ENCODE measurements at regions not wholly inside any gene's neighbourhood (a gene's known extent, or its start where the extent isn't known, plus 50 kb on each side); places are given as distances from the start of the nearest gene placed in this dataset.
"Not testable (repeated sequence)": the region's sequence is repeated elsewhere in the genome, so short reads cannot be mapped to it uniquely, and the experiment has no call there.

DNA sequence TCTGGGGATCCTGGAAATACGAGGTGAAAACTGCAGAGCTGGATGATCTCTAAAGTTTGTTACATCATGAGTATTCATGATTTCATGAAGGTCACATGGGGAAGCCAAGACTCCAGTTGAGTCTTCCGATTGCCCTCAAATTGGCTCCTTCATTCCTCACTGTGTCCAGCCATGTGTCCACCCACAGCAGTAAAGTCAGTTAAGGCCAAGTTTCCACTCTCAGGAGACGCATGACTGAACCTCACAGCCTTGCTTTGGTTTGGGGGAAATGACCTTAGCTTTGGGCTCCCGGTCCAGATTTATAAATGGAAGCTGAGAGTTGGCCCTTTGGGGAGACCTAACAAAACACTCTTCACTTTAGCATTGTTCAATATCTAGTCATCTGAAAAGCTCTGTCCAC, 289.7 kb upstream of the MCTP2 start:
- DNase-seq: no peak

DNA sequence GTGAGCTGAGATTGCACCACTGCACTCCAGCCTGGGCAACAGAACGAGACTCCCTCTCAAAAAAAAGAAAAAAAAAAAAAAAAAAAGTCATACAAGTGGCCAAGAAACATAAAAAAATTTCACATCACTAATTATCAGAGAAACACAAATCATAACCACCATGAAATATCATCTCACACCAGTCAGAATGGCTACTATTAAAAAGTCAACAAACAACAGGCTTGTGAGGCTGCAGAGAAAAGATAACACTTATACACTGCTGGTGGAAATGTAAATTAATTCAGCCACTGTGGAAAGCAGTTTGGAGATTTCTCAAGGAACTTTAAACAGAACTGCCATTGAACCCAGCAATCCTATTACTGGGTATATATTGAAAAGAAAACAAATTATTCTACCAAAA, 291.1 kb upstream of the MCTP2 start:
- DNase-seq: no peak

DNA sequence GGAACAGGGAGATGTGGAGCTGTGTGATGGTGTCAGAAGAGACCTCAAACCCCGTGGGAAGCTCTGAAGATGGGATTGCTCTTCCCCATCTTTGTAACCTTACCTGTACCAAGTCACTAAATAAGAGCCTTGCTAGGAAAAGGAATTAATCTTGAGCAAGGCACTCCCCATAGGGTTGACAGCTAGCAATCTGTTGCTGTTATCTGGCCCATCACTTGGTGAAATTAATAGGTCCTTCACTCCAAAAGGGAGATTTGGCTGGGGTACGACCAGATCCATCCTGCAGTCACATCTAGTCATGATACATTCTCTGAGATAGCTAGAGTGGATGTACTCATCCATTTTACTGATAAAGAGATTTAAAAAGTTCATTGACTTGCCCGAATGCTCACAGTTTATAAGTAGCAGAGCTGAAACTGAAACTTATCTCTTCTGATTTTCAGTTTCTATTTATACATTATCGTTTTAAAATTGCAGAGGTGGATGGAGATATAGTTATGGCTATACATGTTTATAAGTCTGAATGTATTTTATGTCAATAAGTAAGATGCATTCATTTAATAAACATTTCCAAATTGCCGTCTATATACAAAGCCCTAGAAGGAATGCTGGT, 299.1 kb upstream of the MCTP2 start:
- no peak for DNase-seq

DNA sequence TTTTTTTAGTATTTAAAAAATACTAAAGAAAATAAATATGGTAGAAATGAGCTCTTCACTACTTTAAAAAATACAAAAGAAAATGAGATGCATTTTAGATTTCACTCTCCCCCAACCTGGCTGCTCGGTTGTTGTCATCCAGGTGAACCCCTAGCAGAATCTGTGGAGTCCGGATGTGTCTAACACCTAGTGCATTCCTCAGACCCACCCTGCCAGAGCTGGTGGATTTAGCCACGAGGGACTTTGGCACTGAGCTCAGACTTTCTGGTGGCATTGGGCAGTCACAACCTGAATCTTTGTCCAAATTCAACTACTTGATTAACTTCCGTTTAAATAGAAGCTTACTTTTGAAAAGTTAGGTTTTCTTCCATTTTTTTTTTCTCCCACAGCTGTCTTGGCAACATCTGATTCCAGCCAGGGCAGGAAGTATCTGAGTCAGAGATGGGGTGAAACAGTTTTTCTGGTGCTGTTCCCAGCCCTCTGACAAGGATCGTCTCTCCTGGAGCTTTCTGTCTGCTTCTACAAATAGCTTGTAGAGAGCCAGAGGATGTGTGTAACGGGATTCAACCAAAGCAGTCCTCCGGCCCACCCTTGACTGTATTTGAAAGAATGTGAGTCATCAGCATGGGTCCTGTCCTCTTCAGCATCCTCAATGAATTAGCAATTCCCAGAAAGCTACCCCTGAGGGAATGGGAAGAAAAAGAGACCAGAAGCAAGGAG, 301.8 kb upstream of the MCTP2 start:
- DNase-seq: peak; percentile 99

DNA sequence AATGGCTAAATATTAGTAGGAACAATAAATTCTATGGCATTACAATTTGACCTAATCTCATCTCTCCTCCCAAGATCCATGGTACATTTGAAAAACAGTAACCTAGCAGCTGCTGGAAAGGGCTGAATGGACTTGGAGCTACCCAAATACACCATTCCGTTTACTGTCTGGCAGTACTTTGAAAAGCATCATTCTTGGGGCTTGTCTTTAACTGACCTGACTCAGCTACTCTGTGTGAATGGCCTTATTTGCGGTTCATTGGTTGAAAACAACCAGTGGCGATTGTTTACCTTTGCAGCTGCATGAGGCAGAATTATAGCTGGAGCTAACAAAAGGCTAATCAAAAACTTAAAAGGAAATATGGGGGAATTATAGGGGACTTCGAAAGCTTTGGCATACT, 311.2 kb upstream of the MCTP2 start:
- DNase-seq: no peak

DNA sequence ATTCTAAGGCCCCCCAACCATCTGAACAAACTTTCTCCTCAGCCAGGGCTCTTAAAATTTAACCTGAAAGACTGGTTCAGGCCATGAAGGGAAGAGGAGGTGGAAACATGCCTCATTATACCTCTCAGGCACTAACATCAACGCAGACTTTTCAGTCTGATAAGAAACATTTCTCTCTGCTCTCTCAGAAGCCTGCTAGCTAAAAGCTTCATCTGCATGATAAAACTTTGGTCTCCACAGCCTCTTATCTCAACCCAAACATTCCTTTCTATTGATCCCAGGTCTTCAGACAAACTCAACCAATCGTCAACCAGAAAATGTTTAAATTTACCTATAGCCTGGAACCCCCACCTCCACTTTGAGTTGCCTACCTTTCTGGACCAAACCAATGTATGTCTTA, 312.6 kb upstream of the MCTP2 start:
- not testable (repeated sequence) for DNase-seq

DNA sequence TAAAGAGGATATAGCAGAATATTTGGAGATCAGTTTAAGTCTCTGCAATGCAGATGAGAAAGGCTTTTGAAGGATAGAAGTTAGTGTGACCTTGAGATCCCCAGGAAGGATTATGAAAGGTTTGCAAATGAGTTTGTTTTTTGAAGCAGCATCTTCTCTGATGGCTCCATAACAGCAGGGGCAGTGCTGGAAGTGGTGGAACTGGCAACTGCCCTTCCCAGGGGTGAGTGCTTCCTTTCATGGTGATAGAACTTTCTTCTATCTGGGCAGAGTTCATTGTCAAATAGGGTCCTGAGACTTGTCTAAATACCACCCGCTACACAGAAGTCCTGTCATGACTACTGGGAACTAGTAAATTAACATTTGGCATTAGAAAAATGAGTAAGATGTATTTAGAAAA, 314.2 kb upstream of the MCTP2 start:
- DNase-seq: no peak

DNA sequence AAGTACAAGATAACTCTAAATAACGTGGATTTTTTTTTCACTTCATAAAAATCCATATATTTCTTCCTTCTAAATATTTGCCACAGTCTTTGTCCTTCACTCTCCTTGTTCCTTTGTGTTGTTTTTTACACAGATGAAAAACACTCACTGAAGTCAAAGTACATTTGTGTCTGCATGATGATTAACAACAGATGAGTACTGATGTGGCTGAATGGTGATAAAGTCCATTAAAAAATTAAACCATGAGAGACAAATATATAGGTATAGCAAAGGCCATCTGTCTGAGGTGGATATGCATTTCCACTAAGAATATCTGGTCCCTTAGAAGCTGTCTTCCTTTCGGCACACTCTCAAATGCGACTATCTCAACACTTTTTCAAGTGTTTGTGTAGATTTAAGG, 317.5 kb upstream of the MCTP2 start:
- DNase-seq: no peak

DNA sequence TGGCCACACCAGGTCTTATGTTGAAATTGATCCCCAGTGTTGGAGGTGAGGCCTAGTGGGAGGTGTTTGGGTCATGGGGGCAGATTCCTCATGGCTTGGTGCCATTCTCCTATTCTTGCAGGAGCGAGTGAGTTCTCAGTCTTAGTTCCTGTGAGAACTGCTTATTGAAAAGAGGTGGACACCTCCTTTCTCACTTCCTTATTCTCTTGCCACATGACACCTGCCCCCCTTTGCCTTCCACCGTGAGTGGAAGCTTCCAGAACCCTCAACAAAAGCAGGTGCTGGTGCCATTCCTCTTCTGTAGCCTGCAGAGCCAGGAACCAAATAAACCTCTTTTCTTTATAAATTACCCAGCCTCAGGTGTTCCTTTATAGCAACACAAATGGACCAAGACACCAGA, 318.1 kb upstream of the MCTP2 start:
- no peak for DNase-seq

DNA sequence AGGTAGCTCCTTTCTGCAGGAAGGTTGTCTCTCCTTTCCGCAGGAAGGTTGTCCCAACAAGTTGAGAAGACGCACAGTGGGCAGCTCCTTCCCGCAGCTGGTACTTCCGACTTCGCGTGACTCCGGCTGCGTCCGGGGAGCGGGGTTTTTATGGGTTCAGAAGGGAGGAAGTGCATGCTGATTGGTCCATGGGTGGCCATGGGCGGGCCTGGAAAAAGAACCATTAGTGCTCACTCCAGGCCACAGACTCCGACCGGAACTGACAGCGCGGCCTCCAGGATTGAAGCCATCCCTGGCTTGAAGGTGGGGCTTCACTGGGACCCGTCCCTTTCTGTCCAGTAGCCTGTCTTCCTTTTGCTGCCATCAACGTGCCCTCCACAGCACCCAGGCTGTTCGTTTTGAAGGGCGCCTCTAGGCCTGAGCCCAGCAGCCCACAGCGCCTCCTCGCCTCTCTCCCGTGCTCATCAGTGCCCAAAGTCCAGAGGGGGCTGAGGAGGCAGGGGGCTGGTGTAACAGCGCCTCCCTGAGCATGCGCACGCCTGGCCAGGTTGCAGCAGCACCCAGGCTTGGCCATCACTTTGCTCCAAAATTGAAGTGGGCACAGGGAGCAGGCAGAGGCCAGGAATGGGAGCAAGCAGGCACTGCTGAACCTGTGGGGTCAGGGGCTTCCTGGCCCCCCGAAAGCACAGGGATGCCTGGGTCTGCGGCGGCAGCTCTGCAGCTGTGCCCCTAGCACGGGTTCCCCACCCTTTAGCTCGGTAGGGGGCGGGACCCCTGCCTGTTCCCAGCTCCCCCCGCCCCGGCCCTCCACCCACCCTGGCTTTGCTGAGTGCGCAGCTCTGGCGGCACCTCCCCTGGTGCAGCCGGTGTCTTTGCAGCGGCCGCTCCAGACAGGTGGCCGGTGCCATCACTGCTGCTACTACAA, 330.6 kb upstream of the MCTP2 start:
- no peak for DNase-seq

DNA sequence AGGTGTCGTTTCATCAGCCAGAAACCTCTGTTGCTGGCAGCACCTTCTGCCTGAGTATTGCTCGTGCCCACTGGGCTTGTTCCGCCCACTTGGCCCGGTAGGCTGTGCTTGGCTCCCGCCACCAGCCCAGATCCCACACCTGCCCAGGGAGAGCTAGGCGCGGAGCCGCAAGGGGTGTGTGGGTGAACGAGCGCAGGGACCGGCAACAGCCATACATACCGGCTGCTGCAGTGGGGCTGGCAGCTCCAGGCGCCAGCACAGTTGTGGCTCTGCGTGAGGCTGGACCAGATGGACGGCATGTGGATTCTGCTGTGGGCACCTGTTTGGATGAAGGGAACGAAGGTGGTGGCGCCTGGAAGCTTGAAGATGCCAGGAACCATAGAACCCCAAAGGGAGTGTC, 331.5 kb upstream of the MCTP2 start:
- no peak for DNase-seq

DNA sequence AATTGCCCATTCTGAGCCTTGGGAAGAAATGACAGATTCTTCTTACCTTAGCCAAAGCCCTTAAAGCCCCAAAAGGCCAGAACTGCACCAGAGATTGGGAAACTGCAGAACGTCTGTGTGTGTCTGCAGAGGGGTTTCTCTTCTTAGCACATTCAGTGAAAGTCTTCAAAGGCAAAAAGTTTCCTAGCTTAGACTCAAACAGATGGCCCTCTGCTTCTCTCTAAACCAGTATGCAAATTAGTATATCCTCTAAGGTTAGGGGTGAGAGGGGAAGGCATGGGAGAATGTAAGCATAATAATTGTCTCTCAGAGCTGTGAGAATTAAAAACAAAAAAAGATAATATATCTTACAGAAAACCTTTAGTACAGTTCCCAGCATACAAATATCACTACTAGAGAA, 334.0 kb upstream of the MCTP2 start:
- no peak for DNase-seq

DNA sequence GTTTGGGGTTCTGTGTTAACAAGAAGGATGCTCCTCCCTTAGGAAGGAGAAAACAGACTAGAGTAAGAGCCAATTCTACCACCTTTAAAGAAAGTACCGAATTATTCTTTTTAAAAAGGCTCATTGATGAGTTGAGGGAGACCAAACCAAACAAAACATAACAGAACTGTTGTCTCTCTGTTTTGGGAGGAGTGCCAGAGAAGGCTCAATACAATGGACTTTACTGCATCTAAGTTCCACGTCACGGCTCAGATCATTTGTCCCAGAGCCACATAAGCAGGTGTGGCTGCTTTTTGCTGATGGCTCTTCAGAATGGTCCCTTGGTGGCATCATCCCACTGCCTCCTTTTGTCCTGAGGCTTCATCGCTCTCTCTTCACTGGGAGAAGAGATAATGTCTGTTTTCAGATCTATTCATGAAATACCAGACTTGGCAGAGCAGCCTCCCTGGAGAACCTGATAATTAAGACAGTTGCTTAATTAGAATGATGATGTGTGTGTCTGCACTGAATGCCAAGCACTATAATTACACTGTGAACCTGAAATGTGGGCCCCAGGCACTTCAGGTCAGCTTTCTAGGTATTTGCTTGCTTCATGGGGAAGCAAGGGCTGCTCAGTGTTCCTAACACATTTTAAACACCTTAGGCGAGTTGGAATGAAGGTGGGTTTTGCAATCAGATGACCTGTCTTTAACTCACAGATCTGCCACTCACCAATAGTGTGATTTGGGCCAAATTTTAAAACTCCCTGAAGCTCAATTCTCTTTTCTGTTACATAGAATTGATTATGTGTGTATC, 335.2 kb upstream of the MCTP2 start:
- no peak for DNase-seq

DNA sequence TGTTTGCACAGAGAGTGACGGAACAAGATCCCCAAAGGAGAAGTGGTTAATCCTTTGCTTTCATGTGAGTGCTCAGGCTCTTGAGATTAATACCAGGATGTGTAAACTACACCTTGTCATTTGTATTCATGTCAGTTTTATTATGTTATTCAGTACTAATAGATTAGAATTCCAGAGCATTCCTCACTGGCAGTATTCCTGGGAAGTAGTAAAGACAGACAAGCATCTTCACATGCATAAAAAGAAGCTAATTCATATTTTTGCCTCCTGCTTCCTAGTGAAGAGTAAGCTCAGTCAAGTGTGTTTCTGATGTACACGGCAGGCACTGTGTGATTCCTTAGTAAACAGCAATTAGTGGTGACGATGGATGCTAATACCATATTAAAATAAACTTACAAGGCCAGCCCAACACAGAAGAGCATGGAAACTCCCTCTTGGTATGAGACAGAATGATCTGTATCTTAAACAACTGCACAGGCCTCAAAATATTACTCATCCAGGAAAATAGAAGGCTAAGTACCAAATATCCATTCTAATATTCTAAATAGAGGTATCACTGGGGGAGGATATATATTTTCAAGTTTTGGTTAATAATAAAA, 336.8 kb upstream of the MCTP2 start:
- no peak for DNase-seq

DNA sequence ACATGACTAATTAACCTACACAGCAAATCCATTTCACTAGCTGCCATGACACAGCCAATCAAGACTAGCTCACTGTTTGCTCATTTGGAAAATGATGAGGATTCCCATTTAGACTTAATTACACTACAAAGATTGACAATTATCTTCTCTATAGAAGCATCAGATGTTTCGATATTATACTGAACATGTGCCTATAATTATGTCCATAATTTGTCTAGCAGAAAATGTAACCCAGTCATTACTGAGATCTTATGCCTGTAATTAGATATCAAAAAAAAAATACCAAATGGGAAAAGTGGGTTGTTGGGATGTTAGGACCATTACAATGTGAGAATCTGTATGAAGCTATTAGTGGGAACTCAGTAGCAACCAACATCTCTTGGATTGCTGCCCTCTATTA, 344.2 kb upstream of the MCTP2 start:
- no peak for DNase-seq

DNA sequence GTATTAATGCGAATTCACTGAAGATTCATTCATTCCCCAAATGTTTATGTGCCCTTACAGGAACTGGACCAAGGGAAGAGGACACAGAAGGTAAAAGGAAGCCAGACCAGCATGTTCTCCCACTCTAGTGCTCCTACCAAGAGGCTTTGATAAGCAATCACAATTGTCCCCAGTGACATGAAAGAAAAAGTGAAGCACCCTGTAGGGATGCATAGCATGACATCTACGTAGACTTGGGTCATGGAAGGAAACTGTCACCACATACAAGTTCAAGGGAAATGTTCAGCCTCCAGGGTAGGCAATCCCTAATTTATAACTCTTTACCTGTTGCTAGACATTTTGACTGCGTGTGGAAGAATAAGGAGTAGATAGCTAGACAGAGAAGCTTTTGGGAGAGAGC, 348.6 kb upstream of the MCTP2 start:
- DNase-seq: no peak

DNA sequence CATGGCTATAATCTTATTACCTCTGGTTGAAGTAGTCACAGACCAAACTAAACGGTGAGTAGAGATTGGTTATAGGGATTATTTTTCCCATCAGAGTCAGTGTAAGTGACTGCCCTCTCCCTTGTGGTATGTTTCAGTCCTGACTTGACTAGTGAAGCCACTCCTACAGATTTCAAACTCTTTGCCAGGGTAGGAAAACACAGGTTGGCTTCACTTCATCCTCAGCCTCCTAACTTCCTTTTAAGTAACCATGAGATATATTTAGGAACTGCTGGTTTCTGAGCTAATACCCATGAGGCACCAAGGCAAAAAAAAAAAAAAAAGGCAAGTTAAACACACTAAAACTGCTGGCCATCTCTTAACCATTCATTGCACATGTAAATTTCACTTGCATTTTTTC, 349.2 kb upstream of the MCTP2 start:
- no peak for DNase-seq

DNA sequence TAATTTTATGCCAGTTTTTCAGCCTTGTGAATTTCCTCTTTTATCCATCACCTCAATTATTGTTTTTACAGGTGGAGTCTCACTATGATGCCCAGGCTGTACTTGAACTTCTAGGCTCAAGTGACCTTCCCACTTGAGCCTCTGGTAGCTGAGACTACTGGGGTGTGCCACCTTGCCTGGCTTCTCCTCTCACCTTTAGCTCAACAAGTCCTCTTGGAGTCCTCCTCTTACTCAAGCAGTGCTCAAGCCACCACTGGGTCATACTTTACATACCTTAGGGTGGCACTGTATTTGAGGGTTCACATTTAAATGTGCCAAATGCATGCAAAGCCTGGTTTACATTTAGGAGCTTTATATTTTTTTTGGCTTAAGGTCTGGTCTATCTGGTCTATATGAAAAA, 350.1 kb upstream of the MCTP2 start:
- no peak for DNase-seq

DNA sequence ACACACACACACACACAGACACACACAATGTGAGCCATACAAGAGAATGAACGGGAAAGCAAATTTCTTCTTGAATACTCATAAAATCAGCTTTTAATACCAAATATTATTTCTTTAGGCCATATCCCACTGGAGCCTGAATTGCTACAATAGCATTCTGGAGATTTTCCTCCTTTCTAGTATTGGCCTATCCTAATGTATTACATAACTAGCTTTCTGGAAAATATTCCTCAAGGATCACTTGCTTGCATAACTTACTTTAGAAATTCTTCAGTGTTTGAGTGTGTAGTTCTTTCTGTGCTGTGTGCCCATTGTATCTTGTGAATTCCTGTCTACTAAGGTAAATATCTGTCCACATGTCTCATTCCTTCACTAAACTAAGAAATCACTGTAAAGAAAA, 351.0 kb upstream of the MCTP2 start:
- no peak for DNase-seq

DNA sequence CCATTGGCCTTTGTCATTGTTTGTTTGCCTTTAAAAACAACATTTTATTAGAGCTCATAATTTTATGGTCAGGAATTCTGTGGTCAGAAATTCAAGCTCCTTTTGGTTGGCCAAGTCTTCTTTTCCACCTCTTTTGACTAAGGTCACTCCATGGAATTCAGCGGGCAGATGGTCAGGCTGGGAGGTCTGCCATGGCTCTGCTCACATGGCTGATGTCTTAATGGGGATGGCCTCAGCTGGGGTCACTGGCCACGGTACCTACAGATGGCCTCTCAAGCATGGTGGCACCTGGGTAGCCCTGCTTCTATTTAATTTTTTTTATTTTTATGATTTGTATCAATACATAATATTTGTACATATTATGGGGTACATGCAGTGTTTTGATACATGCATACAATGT, 360.8 kb upstream of the MCTP2 start:
- DNase-seq: no peak

DNA sequence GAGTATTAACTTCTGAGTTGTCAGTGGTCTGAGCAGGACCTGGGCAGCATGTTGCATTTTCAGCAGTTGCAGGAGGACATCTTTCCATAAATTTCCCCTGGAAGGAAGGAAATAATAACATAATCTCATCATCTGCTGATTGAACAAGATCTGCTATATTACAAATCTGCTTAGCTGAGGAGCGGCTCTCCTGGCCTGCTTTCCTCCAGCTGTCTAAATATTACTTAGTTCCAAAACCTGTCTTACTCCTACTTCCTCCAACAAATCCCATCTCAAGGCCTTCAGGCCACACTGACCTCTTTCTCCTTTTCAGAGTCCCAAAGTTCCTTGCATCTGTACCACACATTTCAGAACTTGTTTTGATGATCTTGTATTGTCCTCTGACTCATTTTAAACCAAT, 364.4 kb upstream of the MCTP2 start:
- no peak for DNase-seq

DNA sequence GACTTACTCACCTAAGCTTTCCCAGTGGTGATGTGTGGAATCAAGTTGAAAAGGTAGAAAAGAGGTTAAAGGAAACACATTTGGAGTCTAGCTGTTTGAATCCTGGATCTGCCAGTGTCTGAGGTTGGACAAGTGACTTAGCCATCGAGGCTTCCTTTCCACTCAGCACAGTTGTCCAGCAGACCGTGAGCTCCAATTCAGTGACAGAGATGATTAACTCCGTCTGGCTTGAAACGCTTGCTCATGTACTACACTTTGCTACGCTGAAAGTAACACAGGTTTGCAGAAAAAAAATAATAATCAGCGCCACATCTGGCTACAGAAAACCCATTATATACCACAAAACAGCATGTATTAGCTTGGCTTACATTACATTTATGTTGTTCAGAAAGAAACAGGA, 364.9 kb upstream of the MCTP2 start:
- DNase-seq: no peak

DNA sequence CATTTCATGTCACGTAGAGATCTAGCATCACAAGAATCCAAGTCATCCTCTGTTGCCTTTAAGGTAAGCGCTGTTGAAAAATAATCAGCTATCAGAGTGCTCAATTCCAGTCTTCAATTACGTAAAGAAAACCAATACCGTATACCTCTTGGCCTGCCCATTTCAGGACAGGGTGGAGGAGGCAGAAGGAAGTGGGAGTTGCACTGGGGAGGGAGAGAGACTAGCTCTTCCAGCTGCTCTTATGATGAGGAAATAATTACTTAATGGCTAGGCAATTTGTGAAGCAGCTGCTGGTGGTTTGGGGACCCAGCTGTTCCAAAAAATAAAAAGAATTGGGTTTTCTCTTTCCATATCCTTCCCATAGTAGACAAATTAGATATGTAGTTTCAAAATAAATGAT, 365.8 kb upstream of the MCTP2 start:
- DNase-seq: no peak

Measured in fibroblast of skin of abdomen (primary cell).